ENCODE measurements at regions not wholly inside any gene's neighbourhood (a gene's known extent, or its start where the extent isn't known, plus 50 kb on each side); places are given as distances from the start of the nearest gene placed in this dataset.
"Not testable (repeated sequence)": the region's sequence is repeated elsewhere in the genome, so short reads cannot be mapped to it uniquely, and the experiment has no call there.

DNA sequence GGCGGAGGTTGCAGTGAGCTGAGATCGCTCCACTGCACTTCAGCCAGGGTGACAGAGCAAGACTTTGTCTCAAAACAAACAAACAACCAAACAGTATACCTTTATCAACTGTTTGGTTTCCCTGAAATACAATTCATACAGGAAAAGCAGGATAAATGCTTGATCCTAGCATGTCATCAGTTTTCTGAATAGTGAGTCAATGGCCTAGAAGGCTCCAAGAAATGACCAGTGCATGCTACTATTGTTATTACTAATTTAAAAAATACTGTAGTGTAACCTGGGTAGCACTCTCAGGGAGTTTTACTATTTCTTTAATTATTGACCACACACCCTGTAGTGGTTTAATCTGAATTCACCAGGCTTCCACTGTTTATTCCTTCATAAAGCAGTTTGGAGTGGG is 101.0 kb upstream of the PTPN3 start:
- ATAC-seq = no peak

- ATAC-seq = no peak
Observed at GRCh38 chr9:109599711-109600110, 101.6 kb upstream of the PTPN3 start.

- ATAC-seq = no peak
Observed at GRCh38 chr9:109600142-109600541, 102.0 kb upstream of the PTPN3 start.

GRCh38 chr9:109601181-109601580 is 103.1 kb upstream of the PTPN3 start:
- ATAC-seq = no peak

DNA sequence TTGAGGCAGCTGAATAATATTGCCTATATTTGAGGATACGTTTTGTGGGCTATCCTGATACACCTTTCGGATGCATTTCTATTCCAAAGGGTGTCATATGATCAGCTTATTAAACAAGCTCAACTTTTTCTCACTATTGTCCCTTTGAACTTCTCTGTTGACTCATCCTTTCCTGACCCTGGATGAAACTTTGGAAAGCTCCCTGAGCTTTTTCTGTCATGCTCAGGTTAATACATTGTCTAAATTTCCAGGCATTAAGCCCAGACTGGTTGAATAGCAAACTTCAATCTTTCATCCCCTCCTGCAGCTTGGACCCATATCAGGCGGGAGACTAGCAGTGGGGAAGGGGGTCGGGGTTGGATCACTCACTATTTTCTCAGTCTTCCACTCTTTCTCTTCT is 104.9 kb upstream of the PTPN3 start:
- peak; percentile 66 for ATAC-seq

- ATAC-seq = peak; percentile 87
Observed at GRCh38 chr9:109604131-109604530, 106.0 kb upstream of the PTPN3 start.

GRCh38 chr9:109604781-109605180 is 106.7 kb upstream of the PTPN3 start:
- ATAC-seq = no peak

GRCh38 chr9:109609060-109609459 is 111.0 kb upstream of the PTPN3 start:
- no peak for ATAC-seq

DNA sequence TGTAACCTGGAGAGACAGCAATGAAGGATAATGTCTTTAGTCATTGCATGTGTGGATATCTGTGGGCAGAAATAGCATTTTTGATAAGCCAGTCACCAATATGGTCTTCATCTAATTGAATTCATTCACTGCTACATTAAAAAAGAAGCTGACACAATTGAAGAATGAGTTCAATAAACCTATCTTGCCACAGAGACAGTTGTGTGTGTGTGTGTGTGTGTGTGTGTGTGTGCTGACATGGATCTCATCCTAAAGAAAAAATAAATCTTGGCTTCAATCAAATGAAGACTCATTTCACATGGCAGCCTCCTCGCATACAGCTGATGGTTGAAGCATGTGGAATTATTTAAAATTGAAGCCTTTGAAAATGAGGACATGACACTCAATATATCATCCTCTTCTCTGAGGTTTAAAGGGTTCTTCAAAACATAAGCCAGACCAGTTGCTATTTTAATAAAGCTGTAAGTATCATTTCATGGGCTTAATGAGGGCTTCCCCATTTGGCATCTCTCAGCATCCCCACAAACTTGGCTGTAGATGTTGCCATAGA is 118.5 kb upstream of the PTPN3 start:
- no peak for ATAC-seq

GRCh38 chr9:109619310-109619709 is 121.2 kb upstream of the PTPN3 start:
- no peak for ATAC-seq

- ATAC-seq = no peak
Observed at GRCh38 chr9:109624143-109624542, 126.0 kb upstream of the PTPN3 start.

DNA sequence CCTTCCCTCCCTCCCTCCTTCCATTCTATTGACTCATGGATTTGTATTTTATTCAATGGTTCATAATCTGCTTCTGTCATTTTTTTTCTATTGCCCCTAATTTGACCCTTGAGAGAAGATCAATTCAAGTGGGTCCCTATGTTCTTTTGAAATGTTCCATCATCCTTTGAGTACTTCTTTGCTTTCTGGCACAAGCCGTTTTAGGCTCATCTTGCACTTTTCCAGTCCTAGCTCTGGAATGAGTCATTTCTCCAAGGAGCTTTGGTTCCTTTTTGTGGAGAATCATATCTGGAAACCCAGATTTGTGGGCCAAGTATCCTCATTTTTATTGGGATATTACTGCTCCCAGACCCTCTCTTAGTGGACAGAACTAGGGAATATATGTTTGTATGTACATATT is 126.8 kb upstream of the PTPN3 start:
- ATAC-seq = no peak

DNA sequence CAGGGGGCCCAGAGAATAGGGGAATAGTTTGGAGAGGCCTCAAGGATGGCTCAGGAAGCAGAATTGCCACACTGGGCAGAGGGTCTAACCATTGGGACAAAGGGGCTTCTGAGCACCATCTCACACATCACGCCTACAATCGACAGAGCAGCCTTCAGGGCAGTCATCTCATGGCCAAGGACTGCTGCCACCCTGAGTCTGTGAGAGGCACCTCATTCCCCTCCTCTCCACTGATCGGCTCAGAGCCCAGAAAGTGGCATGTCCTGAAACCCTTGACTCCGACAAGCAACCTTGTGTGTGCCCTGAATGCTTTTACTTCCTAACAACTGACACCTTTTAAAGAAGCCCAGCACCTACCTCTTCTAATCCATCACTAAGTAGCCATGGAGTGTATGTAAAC is 128.9 kb upstream of the PTPN3 start:
- no peak for ATAC-seq

- no peak for ATAC-seq
Observed at GRCh38 chr9:109629615-109630014, 131.5 kb upstream of the PTPN3 start.

DNA sequence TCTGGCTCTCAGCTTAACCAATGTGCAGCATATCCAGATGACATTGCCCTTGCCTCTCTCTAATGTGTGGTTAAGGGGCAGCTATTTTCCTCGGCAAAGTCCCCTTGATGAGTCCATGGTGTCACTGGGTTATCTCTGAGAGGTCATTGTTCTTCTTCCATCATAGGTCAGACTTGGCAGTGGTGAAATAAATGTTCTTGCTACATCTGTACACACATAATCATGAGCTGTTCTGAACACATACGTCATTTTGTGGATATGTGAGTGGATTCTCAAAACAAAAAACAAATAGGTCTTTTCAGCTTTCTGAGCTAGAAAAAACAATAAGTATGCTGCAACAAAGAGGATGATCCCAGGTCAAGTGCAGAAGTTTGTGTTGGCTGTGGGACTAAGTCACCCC is 134.7 kb upstream of the PTPN3 start:
- no peak for ATAC-seq

DNA sequence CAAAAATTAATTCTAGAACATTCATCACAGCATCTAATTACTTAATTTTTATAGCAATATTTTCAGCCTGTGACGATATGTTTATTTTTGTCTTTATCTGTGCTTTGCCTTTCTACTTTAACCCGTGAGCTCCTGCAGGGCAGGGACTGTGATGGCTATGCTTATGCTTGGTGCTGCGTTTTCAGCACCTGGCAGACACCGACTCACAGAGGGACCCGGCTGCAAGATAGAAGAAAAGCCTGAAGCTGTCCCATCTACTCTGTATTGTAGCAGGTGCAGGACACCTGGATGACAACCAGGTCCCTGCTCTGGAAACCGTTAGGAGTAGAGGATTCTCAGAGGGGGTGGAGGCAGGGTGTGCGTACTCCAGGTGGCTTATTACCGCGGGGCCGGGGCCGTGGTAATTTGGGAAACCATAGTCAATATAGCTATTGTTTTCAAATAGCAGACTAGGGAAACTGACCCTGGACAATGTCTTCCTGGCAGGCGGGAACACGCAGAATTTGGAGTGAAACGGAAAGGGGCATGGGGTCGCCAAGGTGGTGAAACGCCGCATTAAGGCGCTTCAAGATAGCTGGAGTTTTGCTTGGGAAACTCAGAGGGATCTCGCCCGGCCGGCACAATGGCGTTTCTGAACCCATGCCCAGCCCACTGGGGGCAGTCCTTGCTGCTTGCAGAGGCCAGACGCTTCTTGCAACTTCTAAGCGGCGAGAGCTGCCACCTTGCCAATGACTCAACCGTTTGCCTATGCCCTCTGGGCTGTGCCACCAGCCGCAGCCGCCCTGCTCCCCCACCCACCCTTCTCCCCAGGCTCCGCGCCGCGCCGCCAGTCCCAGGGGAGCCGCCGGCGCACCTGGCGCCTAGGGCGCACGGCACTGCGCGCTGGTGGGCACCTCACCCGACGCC is 140.1 kb upstream of the PALM2AKAP2 start:
- peak; percentile 79 for ATAC-seq

DNA sequence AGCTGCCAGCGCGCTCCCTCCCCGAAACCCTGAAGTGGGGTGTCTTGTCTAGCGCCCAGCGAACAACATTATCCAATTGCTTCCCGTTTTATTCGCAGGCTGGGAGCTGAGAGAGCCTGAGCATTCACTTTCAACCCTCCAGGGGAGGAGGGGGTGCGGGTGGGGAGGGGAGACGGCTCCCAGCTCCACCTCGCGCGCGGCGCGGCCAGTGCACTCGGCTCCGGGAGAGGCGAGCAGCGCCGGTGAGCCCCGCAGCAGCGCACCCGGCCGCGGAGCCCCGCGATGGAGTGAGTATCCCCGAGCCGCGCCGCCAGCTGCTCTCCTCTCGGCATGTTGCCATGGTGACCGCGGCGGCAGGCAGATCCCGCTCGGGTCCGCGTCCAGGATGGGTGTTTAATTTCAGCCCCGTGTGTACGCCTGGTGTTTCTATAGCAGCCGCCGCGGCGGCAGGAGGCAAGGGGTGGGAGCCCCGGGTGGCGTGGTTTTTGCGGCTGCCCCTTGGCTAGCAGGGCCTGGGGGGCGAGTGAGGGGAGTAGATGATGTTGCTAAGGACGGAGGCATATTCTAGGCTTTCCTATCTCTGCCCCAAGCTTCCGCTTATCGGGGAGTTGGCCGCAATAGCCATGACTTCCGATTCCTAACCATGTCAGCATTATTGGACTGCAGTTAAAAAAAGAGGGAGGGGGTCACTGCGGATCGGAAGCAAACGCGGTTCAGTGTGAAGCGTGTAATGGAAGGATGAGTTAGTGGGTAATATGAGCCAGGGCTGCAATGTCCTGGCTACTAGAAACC is 139.2 kb upstream of the PALM2AKAP2 start:
- peak; percentile 49 for ATAC-seq

- no peak for ATAC-seq
Observed at GRCh38 chr9:109641372-109641659, 138.7 kb upstream of the PALM2AKAP2 start.

DNA sequence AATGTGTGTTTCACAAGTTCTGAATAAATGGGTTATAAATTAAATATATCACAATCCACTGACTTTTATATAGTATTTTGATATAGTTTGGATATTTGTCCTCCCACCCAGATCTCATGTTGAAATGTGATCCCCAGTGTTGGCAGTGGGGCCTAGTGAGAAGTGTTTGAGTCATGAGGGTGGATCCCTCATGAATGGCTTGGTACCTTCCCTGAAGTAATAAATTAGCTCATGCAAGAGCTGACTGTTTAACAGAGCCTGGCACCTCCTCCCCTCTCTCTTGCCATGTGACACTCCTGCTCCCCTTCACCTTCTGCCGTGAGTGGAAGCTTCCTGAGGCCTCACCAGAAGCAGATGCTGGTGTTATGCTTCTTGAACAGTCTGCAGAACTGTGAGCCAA is 127.9 kb upstream of the PALM2AKAP2 start:
- peak; percentile 90 for ATAC-seq

DNA sequence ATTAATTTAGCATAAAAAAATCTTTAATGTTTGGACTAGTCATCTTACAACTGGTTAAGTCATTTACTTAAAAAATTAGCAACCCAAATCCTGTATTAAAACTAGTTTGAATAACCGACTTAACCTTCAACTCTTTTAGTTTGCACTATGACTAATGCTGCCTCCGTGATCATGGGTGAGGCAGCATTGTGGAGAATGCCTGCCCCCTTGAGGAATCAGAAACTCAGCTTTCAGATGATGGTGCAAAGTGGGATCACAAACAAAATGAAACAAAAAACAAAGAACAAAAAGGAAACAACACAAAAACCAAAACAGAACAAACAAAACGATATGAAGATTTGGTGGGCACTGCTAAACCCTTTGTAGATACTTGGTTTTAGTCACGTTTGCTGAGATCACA is 127.0 kb upstream of the PALM2AKAP2 start:
- ATAC-seq = peak; percentile 81

GRCh38 chr9:109653470-109653869 is 126.5 kb upstream of the PALM2AKAP2 start:
- no peak for ATAC-seq

GRCh38 chr9:109663978-109664377 is 116.0 kb upstream of the PALM2AKAP2 start:
- ATAC-seq = not testable (repeated sequence)

DNA sequence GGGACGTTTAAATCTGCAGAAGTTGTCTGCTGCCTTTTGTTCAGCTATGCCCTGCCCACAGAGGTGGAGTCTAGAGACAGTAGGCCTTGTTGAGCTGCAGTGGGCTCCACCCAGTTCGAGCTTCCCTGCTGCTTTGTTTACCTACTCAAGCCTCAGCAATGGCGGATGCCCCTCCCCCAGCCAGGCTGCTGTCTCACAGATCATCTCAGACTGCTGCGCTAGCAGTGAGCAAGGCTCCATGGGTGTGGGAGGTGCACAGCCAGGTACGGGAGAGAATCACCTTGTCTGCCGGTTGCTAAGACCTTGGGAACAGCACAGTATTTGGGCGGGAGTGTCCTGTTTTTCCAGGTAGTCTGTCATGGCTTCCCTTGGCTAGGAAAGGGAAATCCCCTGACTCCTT is 114.3 kb upstream of the PALM2AKAP2 start:
- not testable (repeated sequence) for ATAC-seq

- ATAC-seq = no peak
Observed at GRCh38 chr9:109681301-109681700, 98.7 kb upstream of the PALM2AKAP2 start.

All from esophagus mucosa (tissue), 1 donor.